B cell (primary cell): ENCODE measurements at regions not wholly inside any gene's neighbourhood (a gene's known extent, or its start where the extent isn't known, plus 50 kb on each side); places are given as distances from the start of the nearest gene placed in this dataset.

Experiments used
- ATAC-seq: fragments of 200-7000 bp; cut with Tn5 transposase; one replicate; pipeline ENCODE4 v1.10.0; 2021; ENCODE audit warnings: low read depth, mild to moderate bottlenecking, moderate number of reproducible peaks, moderate library complexity
- CTCF ChIA-PET: fragments of 350-600 bp; sonication (Branson Sonifier 250); formaldehyde crosslinking; loops from one replicate; lab custom pipeline; 2021; ENCODE audit warnings: antibody characterized with exemption, inconsistent platforms; lab: Charles Lee
- POLR2A ChIA-PET: fragments of 350-600 bp; sonication (Branson Sonifier 250); formaldehyde crosslinking; loops from one replicate; lab custom pipeline; 2021; ENCODE audit warnings: antibody characterized with exemption; lab: Charles Lee
- DNase-seq: peaks from one replicate; pipeline ENCODE4 v3.0.0; 2013
- H2AFZ ChIP-seq: 2 replicates; pipeline ENCODE4 v1.6.1; 2012; ENCODE audit warnings: mild to moderate bottlenecking, low read depth, low read length; ENCODE audit not compliant: insufficient read depth, poor library complexity, severe bottlenecking
- H3K27ac ChIP-seq, 2 donors: 1 replicate in 1 of 2; 2 replicates in 1 of 2; pipeline ENCODE4 v1.5.1; 2012 to 2013; ENCODE audit warnings: low read length in 2 of 2, mild to moderate bottlenecking in 2 of 2, moderate library complexity in 1 of 2
- H3K27me3 ChIP-seq, 4 experiments: fragments of 200-600 bp in 1 of 4; sonication (generic) in 1 of 4; replicated peaks in 1 of 4; 1 replicate in 2 of 4; 2 replicates in 2 of 4; pipeline versions ENCODE4 v1.6.1 to v1.7.0; 2013 to 2016; ENCODE audit warnings: low read length in 3 of 4, mild to moderate bottlenecking in 2 of 4, mixed read lengths in 1 of 4, moderate library complexity in 1 of 4; ENCODE audit not compliant: insufficient read depth in 4 of 4, control insufficient read depth in 3 of 4; ENCODE audit errors: control extremely low read depth in 1 of 4
- H3K36me3 ChIP-seq, 2 experiments: replicated peaks in 1 of 2; 1 replicate in 1 of 2; 2 replicates in 1 of 2; pipeline versions ENCODE4 v1.6.1 to v1.7.1; 2013; ENCODE audit warnings: low read length in 1 of 2; ENCODE audit not compliant: insufficient read depth in 2 of 2, control insufficient read depth in 1 of 2; ENCODE audit errors: control extremely low read depth in 1 of 2, extremely low read depth in 1 of 2
- H3K4me1 ChIP-seq, 2 donors: fragments of 200-600 bp in 1 of 2; sonication (generic) in 1 of 2; 1 replicate in 1 of 2; 2 replicates in 1 of 2; pipeline versions ENCODE4 v1.5.1 to v1.6.1; 2013 to 2017; ENCODE audit warnings: low read length in 2 of 2; ENCODE audit not compliant: control insufficient read depth in 2 of 2, insufficient read depth in 2 of 2
- H3K4me2 ChIP-seq: replicated peaks from 2 replicates; pipeline ENCODE3; 2012; ENCODE audit warnings: mild to moderate bottlenecking, low read depth, low read length; ENCODE audit not compliant: poor library complexity, severe bottlenecking
- H3K4me3 ChIP-seq, 5 experiments: fragments of 200-600 bp in 1 of 5; sonication (generic) in 1 of 5; 1 replicate in 3 of 5; 2 replicates in 2 of 5; pipeline versions ENCODE4 v1.5.1 to v1.7.0; 2011 to 2016; ENCODE audit warnings: low read length in 4 of 5, mild to moderate bottlenecking in 4 of 5, low read depth in 2 of 5, control low read depth in 1 of 5, moderate library complexity in 1 of 5; ENCODE audit not compliant: insufficient read depth in 1 of 5; ENCODE audit errors: control extremely low read depth in 1 of 5, extremely low read depth in 1 of 5
- H3K79me2 ChIP-seq: fragments of 200-600 bp; sonication (generic); one replicate; pipeline ENCODE4 v1.6.0; 2016; ENCODE audit warnings: low read length; ENCODE audit not compliant: control insufficient read depth, insufficient read depth
- H3K9ac ChIP-seq: fragments of 200-600 bp; sonication (generic); 2 replicates; pipeline ENCODE4 v1.6.1; 2017; ENCODE audit warnings: mild to moderate bottlenecking, low read length, moderate library complexity
- H3K9me3 ChIP-seq, 3 donors: one replicate each; pipeline versions ENCODE4 v1.6.1 to v1.7.1; 2013; ENCODE audit warnings: low read length in 2 of 3; ENCODE audit not compliant: control insufficient read depth in 2 of 3, insufficient read depth in 1 of 3; ENCODE audit errors: control extremely low read depth in 1 of 3
- H4K20me1 ChIP-seq: 2 replicates; pipeline ENCODE4 v1.6.0; 2012; ENCODE audit warnings: mild to moderate bottlenecking, low read length; ENCODE audit not compliant: insufficient read depth, control insufficient read depth, poor library complexity, severe bottlenecking
- H3K27ac Mint-ChIP-seq: one replicate; pipeline ENCODE4 v1.8.0; 2021; ENCODE audit warnings: mixed read lengths
- H3K27me3 Mint-ChIP-seq: one replicate; pipeline ENCODE4 v1.8.0; 2021; ENCODE audit warnings: mixed read lengths
- H3K4me1 Mint-ChIP-seq: one replicate; pipeline ENCODE4 v1.8.0; 2021; ENCODE audit warnings: mixed read lengths
- H3K4me3 Mint-ChIP-seq: one replicate; pipeline ENCODE4 v1.8.0; 2021; ENCODE audit warnings: mixed read lengths
- H3K9me3 Mint-ChIP-seq: one replicate; pipeline ENCODE4 v1.8.0; 2022; ENCODE audit warnings: mixed read lengths; ENCODE audit not compliant: insufficient read depth
- CTCF ChIP-seq: fragments of 200-600 bp; IDR thresholded peaks from one replicate; pipeline ENCODE4 v1.8.0; 2022; ENCODE audit warnings: antibody characterized with exemption, mild to moderate bottlenecking
- EZH2 ChIP-seq: IDR thresholded peaks from 2 replicates; pipeline ENCODE4 v1.6.1; 2012; ENCODE audit warnings: borderline replicate concordance, low read depth, mild to moderate bottlenecking, moderate library complexity, low read length; ENCODE audit not compliant: insufficient read depth, poor library complexity, severe bottlenecking
- WGBS: methylation state at CpG from one replicate; pipeline ENCODE4 v1.1.5; 2013; ENCODE audit warnings: missing lambda C conversion rate; ENCODE audit not compliant: insufficient coverage; 5-methylcytosine and 5-hydroxymethylcytosine counted together
- intact Hi-C: fragments of 100-400 bp; cut with micrococcal nuclease; formaldehyde crosslinking; loops from one replicate; pipeline ENCODE4 v1.10.0; 2022

GRCh38 chr9:88051138-88051537 lies 76.8 kb upstream of the CDK20 start:
- H3K27me3 Mint-ChIP-seq: no peaks in the 10 kb centered on the region
- DNase-seq (no peak), ATAC-seq (no peak)
- H3K4me1 ChIP-seq: no peaks in the 10 kb centered on the region
- no peak overlapping the region for H3K27ac Mint-ChIP-seq
- H3K79me2 ChIP-seq: no peaks in the 10 kb centered on the region
- no peak overlapping the region for H3K27ac ChIP-seq
- intact Hi-C loops: no loop called here
- H3K4me2 ChIP-seq: no peak overlapping the region
- H4K20me1 ChIP-seq: no peaks in the 10 kb centered on the region
- no peaks in the 10 kb centered on the region for H3K4me1 Mint-ChIP-seq
- POLR2A ChIA-PET: no interaction called here
- H3K9me3 ChIP-seq: peaks cover 0 to 15% (median 0%) of the 10 kb centered on the region in 3 donors
- no peaks in the 10 kb centered on the region for H3K27me3 ChIP-seq
- no peak overlapping the region for H3K4me3 Mint-ChIP-seq
- TF ChIP-seq EZH2 (no peak), CTCF (no peak)
- H2AFZ ChIP-seq: no peak overlapping the region
- H3K9me3 Mint-ChIP-seq: no peaks in the 10 kb centered on the region
- no peaks in the 10 kb centered on the region for H3K36me3 ChIP-seq
- WGBS: 98% methylated on average over 7 of the region's 8 CpGs
- no peak overlapping the region for H3K9ac ChIP-seq
- CTCF ChIA-PET: no interaction called here
- no peak overlapping the region for H3K4me3 ChIP-seq

DNA sequence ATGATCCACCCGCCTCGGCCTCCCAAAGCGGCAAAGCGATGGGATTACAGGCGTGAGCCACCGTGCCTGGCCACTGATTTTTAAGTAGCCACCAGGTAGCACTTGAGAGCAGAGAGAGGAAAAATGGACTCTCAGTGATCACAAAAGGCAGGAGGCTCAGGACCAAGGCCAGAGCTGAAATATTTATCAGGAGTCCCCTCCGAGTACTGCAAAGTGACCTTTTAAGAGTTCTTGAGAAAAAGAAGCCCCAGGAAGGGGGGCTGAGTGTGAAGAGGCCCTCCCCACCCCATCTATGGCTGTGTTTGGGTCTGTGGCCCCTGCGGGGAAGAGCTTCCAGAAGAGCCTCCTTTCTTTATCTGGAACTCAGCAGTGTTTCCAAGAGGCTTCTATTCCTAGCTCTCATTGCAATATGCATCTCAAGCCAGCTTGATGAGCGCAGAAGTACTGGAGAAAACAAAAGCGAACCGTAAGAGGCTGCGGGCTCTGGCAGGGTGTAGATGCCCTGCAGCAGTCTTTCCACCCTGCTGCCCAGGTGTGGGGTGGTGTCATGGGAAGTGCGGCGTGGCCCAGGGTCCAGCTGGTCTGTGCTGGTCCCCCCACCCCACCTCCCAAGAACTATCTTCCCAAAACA lies 75.5 kb upstream of the CDK20 start:
- Mint-ChIP-seq H3K4me1 (no peaks in the 10 kb centered on the region), H3K9me3 (no peaks in the 10 kb centered on the region), H3K27me3 (no peaks in the 10 kb centered on the region), H3K27ac (no peak overlapping the region), H3K4me3 (no peak overlapping the region)
- Histone ChIP-seq H3K79me2 (no peaks in the 10 kb centered on the region), H2AFZ (no peak overlapping the region), H3K27me3 (no peaks in the 10 kb centered on the region), H3K4me2 (no peak overlapping the region), H3K9ac (no peak overlapping the region), H3K9me3 (peaks cover 0 to 17% (median 0%) of the 10 kb centered on the region in 3 donors), H4K20me1 (no peaks in the 10 kb centered on the region), H3K4me3 (no peak overlapping the region), H3K4me1 (no peaks in the 10 kb centered on the region), H3K36me3 (no peaks in the 10 kb centered on the region), H3K27ac (no peak overlapping the region)
- POLR2A ChIA-PET: no interaction called here
- no peak for DNase-seq
- ATAC-seq: no peak
- 99% methylated on average over 11 of the region's 14 CpGs for WGBS
- intact Hi-C loops: no loop called here
- CTCF ChIA-PET: no interaction called here
- TF ChIP-seq EZH2: no peak
- TF ChIP-seq CTCF: no peak
